Cerebellar nuclear complex (tissue), 1 donor: ENCODE measurements at regions not wholly inside any gene's neighbourhood (a gene's known extent, or its start where the extent isn't known, plus 50 kb on each side); places are given as distances from the start of the nearest gene placed in this dataset.

Source experiments
- DNase-seq, 2 experiments: peaks; one replicate each; lab custom pipeline; 2025; lab: John Stamatoyannopoulos, UW

GRCh38 chr7:47690902-47691558 lies 109.1 kb upstream of the TNS3 start:
- DNase-seq: no peak

DNA sequence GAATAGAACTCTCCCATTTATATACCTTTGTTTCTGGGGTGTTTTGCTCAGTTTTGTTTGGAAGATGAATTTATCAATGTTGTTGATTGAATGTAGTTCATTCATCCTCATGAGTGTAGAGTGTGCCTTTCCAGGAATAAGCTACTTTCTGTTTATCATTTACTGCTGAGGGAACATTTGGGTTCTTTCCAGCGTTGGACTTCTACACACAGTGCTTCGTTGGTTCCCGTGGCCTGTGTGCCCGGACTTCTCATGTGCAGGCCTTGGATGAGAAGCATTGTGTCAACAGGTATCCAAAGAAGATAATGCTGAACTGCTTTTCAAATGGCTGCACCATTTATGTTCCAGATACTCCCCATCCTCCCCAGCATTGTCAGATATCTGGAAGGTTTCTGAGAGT lies 107.6 kb upstream of the TNS3 start:
- no peak for DNase-seq

GRCh38 chr7:47688311-47689100 lies 106.6 kb upstream of the TNS3 start:
- no peak for DNase-seq

DNA sequence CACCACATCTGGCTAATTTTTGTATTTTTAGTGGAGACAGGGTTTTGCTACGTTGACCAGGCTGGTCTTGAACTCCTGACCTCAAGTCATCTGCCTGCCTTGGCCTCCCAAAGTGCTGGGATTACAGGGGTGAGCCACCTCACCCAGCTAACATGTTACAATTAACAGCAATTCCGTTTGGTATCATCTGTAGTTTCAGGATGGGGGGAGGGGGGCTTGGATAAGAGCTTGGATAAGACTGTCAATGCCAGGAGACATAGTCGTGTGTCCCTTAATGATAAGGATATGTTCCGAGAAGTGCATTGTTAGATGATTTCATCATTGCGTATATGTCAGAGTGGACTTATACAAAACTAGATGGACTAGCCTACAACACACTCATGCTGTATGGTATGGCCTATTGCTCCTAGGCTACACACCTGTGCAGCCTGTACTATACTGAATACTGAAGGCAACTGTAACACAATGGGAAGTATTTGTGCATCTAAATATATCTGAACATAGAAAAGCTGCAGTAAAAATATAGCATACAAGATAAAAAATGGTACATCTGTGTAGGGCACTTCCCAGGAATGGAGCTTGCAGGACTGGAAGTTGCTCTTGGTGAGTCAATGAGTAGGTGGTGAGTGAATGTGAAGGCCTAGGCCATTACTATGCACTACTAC lies 103.9 kb upstream of the TNS3 start:
- DNase-seq: no peak

- no peak for DNase-seq
Measured at GRCh38 chr7:47685151-47685550, 103.2 kb upstream of the TNS3 start.

DNA sequence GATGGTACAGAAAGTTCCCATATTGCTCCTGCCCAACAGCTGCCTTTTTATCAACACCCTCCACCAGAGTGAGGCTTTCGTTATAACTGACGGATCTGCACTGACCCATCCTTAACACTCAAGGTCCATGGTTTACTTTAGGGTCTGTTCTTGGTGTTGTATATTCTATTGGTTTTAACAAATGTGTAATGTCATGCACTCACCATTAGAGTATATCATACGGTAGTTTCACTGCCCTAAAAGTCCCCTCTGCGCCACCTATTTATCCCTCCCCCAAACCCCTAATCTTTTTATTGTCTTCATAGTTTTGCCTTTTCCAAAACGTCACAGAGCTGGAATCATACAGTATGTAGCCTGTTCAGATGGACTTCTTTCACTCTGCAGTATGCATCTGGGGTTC lies 102.8 kb upstream of the TNS3 start:
- DNase-seq: no peak

- DNase-seq: no peak
Measured at GRCh38 chr7:47683485-47683898, 101.6 kb upstream of the TNS3 start.

- no peak for DNase-seq
Measured at GRCh38 chr7:47682874-47683273, 101.0 kb upstream of the TNS3 start.

DNA sequence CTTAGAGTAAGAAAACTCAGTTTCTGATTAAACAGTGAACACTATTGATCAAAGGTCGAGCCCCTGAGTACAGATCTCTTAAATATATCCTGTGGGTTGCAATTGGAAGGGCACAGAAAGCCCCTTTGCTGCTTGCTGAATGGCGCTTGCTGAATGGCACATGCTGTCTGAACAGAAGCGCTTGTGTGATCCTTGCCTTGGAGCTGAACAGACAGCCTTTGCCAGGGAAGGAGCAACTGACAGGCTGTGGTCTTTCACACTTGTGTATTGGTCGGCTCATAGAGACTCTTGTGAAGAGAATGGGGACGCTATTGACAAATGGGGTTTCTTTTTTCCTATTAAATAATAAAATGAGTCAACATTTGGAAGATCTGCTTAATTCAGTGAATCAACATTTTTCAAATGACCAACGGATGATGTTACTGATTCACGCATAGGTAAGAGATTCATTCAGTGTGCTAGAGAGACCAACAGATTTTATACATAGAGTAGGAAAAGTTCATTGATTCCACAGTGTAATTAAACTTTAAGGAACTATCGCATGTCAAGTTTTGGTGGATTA lies 99.4 kb upstream of the TNS3 start:
- no peak for DNase-seq

DNA sequence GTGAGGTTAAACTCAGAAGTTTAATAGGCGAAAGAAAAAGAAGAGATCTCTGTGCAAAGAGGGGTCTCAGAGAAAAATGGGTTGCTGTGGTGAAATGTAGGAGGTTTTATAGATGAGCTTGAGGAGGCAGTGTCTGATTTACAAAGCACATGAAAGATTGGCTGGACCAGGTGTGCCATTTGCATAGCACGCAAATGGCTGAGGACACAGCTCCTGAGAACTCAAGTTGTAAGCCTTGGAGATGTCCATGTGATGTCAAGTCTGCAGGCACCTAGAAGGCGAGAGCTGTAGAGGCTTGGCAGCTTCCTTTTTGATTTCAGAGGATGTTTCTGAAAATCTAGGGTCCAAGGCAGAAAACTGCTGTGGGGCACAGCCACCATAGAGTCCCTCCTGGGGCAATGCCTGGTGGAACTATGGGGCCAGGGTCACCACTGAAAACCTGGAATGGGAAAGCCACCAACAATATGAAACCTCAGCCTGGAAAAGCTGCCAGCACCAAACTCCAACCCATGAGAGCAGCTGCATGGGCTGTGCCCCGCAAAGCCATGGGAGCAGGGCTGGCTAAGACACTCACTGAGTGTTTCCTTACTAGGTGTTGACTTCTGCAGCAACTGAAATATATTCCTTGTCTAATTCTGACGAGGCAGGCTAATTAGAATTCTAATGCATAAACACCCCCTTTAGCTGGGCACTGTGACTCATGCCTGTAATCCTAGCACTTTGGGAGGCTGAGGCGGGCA lies 96.9 kb upstream of the TNS3 start:
- DNase-seq: no peak

DNA sequence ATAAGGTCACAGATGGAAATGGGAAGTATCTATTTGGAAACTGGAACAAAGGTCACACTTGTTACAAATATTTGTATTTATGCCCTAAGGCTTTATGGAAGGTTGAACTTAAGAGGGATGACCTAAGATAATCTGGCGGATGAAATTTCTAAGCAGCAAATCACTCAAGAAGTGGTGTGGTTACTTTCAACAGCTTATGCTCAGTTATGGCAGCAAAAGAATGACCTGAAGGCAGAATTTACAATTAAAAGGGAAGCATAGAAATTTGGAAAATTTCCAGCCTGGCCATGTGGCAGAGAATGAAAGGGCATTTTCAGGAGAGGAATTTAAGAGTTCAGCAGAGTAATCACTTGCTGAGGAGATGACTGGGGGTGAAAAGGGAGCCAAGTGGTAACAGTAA lies 95.8 kb upstream of the TNS3 start:
- DNase-seq: no peak

DNA sequence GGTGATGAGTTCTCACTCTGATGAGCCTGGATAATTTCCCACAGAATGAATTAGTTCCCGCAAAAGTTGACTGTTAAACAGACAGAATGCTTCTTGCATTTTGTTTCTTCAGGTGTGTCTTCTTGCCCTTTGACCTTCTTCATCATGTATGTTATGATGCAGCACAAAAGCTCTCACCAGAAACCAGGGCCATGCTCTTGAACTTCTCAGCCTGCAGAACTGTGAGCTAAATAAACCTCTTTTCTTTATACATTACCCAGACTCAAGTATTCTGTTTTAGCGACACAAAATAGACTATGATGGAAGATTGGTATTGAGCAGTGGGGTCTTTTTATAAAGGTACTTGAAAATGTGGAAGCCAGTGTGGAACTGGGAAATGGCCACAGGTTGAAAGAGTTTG lies 95.2 kb upstream of the TNS3 start:
- DNase-seq: no peak

DNA sequence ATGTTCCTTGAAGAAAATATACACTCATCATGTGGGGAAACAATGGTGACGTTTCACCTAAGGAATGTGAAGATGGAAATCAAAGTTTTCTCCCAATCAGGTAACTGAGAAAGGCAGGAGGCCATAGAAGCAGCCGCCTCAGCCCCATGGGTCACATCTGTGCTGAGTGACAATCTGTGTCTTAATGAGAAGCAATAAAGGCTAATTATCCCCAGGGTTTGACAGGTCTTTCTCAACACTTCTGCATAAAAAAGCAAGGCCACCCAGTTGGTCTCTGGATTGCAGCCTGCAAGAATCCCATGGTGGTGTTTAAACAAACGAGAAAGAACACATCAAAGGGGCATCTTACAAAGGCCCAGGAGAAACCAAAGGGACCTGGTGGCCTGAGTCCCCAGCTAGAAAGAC lies 91.1 kb upstream of the TNS3 start:
- no peak for DNase-seq

DNA sequence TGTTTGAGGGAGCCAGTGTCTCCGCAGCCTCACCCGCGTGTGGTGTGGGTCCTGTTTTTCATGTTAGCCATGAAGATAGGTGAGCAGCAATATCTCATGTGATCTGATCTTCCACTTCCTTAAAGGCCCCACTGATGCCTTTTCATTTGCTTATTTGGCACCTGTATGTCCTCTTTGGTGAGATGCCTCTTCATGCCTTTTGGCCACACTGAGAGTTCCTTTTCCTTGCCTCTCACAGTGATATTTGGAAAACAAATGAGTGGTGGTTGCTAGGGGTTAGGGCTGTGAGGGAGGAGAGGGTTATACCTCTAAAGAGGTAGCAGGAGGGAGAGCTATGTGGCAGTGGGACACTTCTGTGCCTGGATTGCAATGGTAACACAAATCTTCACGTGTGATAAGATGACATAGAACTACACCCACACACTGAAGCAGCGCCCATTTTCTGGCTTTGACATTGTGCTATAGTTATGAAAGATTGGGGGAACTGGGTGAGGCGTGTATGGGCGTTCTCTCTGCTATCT lies 90.4 kb upstream of the TNS3 start:
- no peak for DNase-seq

DNA sequence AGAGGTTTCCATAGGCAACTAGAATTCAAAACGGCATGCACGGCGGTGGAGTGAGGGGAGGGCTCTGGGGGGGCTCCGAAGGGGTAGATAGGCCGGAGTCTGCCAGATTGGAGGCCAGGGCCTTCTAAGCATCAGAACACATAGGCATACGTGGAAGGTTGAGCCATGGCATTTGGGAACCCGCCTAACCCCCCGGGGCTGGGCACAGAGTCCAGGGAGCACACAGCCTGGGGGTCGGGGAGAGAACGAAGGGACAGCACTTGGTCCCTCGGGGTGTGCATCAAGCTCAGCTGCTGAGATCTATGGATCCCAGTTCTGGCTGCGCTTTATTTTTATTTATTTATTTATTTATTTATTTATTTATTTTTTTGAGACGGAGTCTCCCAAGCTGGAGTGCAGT lies 89.4 kb upstream of the TNS3 start:
- no peak for DNase-seq

DNA sequence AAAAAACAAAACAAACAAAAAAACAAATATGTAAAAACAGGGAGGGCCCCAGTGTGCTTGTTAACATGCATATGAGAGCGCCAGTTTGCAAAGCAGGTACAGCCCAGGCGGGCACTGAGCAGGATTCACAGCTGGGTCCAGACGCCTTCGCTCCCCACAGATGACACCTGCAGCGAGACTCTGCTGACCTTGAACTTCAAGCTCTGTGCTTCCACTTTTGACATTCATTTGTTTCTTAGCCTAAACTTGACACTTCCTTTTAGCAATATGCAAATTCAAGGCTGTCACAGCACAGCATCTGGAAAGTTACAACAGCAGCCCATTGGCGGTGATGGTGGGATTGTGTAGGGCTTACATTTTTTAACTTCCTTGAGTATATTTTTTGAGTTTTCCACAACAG lies 88.8 kb upstream of the TNS3 start:
- DNase-seq: no peak

DNA sequence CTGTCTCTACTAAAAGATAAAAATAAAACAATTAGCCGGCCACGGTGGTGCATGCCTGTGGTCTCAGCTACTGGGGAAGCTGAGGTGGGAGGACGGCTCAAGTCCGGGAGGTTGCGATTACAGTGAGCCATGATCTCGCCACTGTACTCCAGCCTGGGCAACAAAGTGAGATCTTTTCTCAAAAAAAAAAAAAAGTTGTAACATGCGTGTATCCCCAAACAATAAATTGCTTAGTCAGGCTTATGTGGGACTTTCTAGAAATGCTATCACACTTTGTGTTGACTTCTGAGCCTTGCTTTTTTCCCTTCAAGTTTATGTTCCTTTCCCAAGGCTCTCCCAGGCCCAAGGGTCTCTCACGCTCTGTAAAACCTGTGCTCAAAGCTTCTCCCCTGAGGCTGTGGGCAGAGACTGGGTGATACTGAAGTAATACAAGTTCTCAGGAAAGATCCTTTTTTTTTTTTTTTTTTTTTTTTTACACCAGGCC lies 88.0 kb upstream of the TNS3 start:
- DNase-seq: no peak

DNA sequence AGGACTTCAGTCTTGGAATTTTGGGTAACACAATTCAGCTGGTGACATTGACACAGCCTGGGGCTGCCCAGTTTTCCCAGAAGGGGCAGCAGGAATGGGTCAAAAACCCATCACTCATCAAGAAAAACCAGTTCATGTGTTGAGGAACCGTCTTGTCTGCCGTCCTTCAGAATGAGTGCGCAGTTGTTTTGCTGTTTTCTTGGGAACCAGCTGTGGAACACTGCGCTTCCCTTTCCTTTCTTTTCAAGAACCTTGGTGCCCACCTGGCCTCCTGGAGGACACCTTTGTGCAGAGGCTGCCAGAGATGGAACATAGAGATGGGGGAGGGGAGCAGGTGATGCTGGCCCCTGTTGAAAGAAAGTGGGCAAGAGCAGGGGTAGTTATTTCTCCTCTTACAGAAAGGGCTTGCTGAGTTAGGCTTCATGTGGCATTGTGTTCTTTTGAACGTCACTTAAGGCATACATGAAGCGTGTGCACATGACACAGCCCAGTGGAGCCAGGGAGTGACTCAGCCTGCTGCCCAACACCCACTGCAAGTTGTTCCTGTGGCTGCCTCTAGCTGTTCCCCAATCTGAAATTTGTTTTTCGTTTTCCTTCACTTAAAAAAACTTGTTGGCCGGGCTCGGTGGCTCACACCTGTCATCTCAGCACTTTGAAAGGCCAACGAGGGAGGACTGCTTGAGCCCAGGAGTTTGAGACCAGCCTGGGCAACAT lies 87.4 kb upstream of the TNS3 start:
- no peak for DNase-seq

DNA sequence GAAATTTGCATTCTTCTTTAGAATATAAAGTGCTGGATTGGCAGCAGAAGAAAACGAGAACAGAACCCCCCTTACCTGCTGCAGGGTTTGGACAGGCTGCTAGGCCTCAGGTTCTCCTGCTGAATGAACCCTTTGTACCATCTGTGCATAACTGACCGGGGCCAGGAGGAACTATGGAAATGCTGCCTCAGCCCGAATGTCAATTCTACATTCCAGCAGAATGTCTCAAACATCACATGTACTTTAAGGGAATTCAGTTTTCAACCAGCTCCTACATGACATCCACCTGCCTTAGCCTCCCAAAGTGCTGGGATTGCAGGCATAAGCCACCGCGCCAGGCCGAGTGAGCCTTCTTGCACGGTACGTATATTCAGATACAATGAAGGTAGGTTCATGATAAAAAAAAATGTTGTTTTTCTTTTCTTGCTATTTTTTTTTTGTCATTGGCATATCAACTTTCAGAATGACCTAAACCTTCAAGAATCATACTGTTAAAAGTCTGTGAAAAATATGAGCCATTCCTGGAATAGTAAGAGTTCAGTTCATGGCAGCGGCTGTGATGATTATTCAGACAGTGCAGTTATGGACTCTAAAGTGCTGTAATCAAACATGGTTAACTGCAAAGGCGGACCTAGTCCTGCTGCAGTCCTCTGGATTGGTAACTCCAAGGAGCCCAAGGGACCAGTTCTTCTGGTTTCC lies 84.4 kb upstream of the TNS3 start:
- no peak for DNase-seq

- no peak for DNase-seq
Measured at GRCh38 chr7:47664650-47665195, 82.8 kb upstream of the TNS3 start.
